RCC 7860 (cell line): ENCODE measurements at regions not wholly inside any gene's neighbourhood (a gene's known extent, or its start where the extent isn't known, plus 50 kb on each side); places are given as distances from the start of the nearest gene placed in this dataset.
"Not testable (repeated sequence)": the region's sequence is repeated elsewhere in the genome, so short reads cannot be mapped to it uniquely, and the experiment has no call there.

Experiments used
- DNase-seq: peaks from one replicate; pipeline ENCODE4 v3.0.0-alpha.2; 2015; ENCODE audit warnings: low spot score
- FAIRE-seq: peaks from 2 replicates; lab custom pipeline; 2012; peaks lifted over from hg19 to GRCh38; lab: Jason Lieb, UNC

DNA sequence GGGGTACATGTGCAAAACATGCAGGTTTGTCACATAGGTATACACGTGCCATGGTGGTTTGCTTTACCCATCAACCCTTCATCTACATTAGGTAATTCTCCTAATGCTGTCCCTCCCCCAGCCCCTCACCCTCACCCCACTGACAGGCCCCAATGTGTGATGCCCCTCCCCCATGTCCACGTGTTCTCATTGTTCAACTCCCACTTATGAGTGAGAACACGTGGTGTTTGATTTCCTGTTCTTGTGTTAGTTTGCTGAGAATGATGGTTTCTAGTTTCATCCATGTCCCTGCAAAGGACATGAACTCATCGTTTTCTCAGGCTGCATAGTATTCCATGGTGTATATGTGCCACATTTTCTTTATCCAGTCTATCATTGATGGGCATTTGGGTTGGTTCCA, 232.9 kb upstream of the RASGRP1 start:
- DNase-seq, FAIRE-seq: not testable (repeated sequence)

DNA sequence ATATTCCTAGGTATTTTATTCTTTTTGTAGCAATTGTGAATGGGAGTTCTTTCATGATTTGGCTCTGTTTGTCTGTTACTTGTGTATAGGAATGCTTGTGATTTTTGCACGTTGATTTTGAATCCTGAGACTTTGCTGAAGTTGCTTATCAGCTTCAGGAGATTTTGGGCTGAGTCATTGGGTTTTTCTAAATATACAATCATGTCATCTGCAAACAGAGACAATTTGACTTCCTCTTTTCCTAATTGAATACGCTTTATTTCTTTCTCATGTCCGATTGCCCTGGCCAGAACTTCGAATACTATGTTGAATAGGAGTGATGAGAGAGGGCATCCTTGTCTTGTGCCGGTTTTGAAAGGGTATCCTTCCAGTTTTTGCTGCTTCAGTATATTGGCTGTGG, 234.6 kb upstream of the RASGRP1 start:
- not testable (repeated sequence) for DNase-seq, FAIRE-seq

DNA sequence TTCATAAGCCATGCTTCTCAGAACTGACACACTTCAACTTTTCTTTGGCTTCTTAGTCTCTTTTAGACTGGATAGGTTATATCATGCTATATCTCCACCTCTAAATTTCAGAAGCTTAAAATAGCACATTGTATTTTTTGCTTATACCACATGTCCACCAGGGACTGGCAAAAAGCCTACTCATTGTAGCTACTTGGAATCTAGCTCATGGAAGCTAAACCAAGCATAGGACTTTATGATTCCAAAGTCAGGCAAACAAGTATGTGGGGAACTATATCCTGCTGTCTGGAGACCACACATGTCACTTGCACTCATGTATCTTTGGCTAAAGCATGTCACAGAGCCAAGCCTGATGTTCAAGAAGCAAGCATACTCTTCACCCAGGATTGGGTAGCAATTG, 245.0 kb upstream of the RASGRP1 start:
- FAIRE-seq (no peak), DNase-seq (no peak)

DNA sequence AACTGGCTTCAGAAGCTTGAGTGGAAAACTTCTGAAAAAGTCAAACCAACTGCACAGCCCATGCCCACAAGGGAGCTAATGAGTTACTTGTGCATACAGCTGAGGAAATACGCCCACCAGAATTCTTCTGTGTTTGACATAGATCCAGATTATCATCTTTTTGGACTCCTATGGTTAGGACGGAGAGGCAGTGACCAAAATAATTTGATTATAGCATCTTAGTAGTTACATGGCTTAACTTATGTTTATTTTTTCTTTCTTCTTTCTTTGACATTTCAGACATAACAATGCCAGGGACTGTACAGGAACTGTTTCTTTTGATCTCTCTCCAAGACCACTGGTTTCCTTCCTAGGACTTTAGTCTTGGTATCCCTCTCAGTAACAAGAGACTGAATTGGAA, 246.1 kb upstream of the RASGRP1 start:
- DNase-seq (no peak), FAIRE-seq (no peak)

DNA sequence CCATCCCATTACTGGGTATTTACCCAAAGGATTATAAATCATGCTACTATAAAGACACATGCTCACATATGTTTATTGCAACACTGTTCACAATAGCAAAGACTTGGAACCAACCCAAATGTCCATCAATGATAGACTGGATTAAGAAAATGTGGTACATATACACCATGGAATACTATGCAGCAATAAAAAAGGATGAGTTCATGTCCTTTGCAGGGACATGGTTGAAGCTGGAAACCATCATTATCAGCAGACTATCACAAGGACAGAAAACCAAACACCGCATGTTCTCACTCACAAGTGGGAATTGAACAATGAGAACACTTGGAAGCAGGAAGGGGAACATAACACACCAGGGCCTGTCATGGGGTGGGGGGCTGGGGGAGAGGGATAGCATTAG, 249.6 kb upstream of the RASGRP1 start:
- not testable (repeated sequence) for DNase-seq, FAIRE-seq

DNA sequence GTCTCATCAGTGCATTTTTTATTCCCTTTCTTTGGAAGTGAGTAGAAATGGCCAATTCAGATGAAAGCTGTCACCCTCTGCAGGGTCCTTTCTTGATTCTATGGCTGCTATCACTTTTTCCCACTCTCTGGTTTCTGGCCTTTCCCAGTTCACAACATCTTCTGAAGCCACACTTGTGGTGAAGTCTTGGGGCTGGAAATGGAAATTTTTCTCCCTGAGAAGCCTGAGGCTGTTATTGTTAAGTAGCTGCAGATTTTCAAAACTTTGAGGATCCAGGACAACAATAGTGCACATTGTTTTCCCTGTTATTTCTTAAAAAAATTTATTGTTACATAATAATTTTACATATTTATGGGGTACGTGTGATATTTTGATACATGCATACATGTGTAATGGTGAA, 250.3 kb upstream of the RASGRP1 start:
- DNase-seq (no peak), FAIRE-seq (no peak)

DNA sequence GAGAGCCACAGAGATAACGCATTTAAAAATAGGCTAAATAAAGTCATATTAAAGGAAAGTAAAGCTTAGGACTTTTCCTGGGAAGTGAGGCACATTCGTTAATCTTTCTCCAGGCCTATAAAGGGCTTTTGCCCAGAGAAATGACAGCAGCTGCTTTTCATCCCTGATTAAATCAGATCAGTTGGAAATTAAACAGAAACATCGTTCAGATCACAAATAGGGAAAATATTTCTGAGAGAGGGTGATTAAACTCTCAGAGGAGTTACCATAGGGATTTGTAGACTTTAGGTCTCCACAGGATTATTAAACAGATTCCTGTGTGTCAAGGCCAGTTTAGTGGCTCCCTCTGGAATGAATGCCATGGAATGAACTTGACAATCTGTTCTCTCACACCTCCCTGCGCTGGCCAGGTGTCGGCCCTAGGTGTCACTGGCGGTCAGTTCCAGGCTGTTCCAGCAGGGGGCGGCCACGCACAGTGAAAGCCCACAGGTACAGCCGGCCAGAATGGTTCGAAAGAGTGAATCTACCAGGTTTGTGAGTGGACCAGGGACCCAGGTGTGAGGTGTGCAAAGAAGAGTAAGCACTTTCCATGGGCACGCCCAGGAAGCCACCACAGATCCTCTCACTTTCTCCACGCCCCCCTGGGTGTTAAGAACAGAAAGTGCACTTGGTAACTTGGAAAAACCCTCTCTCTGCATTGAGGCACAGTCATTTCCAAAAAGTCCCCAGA, 253.0 kb upstream of the RASGRP1 start:
- peak; percentile 46 for FAIRE-seq
- peak; percentile 77 for DNase-seq

DNA sequence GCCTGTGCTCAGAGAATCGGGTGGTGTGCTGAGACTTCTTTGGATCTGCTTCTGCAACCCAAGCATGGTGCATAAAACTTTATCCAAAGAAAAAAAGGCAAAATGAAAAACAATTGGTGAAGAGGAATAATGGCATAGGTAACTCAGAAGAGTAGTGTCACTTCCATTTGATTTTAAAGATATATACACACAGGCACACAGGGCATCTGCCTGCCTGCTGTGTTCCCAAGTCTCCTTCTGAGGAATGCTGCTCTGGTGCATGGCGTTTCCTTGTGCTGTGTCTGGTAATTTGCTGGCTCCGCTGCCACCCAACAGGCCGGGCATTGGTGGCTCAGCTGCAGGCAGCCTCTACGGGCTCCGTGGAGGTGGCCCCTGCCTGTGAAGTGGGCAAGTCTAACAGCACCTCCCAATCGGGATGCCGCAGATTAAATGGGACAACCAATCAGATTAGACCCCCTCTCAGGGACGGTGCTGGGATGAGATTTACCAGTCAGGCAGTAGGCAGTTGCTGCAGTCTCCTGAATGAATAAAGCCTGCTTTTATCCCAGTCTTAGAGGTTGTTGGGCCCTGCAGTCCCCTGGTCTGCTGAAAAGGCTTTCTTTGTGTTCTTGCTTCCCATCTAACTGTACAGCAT, 253.7 kb upstream of the RASGRP1 start:
- FAIRE-seq (no peak), DNase-seq (no peak)

DNA sequence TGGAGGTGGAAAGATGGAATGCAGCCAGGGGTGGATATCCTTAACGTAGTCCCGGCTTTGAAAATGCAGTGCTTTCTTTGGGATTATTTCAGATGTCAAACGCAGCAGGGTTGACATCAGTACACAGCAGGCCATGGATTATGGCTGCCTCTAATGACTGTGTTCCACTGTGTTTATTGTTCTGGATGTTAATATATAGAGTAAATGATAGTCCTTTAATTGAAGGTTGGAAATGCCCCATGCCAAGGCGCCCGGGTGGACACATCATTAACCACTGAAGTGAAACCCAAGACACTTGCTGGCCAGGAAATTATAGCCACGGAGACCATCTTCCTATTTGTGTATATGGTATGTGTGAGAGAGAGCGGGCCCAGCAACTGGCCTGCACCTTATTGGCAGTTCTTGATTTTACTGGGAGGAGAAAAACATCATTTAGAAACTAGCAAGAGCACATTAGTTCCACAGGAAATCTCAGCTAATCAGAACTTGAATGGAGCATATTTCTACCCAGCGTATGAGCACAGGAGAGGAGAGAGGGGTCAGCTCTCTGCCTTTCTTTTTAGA, 254.9 kb upstream of the RASGRP1 start:
- no peak for DNase-seq
- FAIRE-seq: no peak

DNA sequence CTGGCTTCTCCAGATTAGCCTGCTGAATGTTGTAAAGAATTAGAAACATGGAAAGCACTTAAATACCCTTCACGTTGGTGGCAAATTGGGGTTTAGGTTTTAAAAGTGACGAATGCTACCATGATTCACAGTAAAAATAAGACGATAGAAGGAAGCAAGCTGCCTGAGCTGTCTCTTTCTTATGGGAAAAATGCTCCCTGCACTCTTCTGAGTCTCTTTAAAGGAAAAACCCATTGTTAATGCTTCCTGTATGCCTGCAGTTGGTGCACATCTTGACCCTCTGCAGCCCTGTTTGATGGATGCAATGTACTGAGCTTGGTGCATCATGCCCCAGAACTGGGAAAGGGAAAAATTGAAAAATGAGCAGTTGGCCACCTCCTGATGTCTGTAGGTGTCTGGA, 258.6 kb upstream of the RASGRP1 start:
- FAIRE-seq (no peak), DNase-seq (no peak)

DNA sequence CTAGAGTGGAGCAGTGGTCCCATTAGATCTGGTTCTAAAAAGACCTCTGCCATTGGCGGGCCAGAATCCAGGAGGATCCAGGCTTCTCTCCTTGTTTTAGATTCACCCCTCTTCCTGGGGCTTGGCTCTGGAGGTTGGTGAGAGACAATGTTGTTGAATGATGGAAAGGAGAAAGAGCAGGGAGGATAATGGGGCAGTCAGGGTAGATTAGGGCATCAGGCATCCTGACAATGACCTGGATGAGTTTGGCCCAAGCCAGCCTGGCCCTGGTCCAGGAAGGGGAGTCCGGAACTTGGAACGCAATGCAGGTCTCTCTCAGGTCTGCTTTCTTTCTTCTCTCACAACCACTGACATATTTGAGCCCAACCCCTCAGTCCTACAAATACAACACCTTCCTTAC, 260.1 kb upstream of the RASGRP1 start:
- FAIRE-seq (no peak), DNase-seq (no peak)

DNA sequence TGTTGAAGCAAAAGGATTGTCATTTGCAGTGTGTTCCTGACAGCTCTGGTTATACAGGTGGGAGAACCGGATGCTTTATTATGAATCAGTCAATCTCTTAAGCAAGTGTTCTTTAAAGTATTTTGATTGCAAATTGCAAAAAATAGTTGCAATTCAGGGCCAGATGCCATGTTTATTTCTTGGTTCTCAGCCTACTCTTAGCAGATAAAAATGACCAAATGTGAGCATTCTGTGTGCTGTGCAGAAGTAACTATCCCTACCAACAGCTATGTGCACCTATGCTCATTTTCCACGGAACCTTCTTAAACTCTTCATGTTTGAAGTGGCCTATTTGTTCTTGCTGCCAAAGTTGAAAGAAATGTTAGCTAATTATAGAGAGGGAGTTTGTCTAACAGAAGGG, 262.3 kb upstream of the RASGRP1 start:
- DNase-seq (no peak), FAIRE-seq (no peak)

DNA sequence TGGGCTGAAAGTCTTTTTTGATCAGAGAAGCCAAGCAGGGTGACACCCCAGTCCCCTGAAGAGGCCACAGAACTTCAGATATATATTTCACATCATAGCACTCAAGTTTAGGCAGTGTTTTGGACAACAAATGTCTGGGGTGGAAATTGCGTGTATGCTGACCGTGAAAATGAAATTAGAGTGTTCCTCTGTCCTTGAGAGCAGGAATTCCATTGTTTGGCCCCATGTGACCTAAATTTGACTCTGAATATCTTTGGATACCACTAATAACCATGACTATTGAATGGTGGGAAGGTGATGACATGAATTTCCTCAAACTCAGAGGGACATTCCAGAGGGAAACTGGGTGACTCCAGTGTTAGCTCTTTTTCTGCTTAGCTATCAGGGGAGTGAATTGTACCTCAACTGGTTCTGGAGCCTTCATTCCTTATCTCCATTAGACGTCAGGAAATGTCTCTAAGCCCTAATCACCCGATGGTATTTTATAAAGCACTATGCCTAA, 263.5 kb upstream of the RASGRP1 start:
- no peak for FAIRE-seq
- no peak for DNase-seq

DNA sequence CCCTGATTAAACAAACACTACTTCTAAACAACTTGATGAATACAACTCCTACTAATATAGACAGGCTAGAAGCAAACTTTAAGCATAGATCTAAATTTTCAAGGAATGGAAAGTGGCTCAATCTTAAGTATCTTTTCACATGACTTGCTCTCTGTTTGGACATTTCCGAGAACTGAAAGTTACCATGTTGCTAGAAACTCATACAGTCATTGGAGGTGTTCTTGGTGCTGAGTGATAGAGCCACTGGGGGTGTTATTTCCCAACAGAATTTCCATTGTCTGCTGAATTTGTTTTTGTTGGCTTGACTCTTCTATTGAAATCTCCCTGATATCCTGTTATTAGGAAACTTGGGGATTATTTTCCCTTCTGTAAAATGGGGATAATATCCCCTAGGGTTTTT, 264.5 kb upstream of the RASGRP1 start:
- DNase-seq: no peak
- no peak for FAIRE-seq

DNA sequence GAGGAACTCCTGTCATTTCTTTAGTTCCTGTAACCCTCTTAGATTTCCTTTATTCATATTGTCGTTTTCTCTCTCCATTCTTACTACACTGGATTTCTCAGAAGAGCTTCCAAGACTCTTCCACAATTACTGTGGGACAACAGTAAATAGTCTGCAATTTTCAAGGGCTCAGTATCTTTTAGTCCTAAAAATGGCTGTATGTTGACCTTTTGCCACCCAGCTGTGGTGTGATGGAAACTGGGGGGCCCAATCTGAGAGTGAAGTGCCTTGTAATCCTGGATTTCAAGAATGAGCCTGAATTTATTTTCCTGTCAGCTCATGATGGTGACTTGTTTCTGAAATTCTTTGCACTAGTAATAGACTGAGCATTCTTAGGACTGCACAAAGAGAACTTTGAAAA, 277.6 kb upstream of the RASGRP1 start:
- FAIRE-seq: no peak
- no peak for DNase-seq

DNA sequence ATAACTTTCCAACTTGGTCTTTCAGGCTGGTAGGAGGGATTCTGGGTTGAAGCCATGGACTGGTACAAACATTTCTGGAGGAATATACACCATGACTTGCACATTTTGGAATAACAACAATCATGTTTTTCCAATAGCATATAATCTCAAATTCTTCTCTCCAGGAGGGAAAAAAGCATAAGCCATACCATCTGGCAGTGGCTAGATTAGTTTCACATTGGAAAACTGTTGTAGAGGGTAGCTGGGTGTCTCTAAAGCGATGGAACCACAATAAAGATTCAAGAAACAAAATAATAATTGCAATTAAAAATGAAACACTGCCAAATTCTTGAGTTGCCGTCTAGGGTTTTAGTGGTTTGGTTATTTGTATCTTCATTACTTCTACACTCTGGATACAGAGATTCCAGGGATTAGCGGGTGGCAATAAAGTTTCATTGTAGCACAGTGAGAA, 278.5 kb upstream of the RASGRP1 start:
- no peak for DNase-seq
- FAIRE-seq: no peak

DNA sequence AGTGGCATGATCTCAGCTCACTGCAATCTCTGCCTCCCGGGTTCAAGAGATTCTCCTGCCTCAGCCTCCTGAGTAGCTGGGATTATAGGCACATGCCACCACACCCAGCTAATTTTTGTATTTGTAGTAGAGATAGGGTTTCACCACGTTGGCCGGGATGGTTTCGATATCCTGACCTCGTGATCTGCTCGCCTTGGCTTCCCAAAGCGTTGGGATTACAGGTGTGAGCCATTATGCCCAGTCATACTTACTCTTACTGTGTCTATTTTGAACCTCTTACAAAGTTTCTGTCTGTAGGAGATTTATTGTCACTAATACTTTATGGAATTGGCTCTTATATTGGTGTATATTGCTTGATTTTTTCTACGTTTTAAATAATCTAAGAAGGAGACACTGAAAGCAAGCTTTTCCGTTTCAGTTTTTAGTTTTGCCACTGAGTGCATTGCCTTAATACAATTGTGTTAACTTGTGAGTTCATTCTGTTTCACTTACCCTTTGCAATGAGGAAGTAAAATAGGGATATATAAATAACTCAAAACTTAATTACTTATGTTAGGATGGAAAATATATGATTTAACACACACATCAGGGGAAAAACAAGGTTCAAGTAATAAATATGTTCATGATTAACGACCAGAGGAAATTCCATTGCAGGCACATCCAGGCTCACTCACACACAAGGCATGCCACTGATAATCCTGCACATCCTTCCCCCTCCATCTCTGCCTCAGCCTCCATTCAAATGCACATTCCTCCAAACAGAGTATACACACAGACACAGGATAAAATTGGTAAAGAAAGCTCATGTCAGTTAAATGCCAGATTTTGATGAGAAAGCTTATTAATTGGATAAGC, 279.3 kb upstream of the RASGRP1 start:
- FAIRE-seq (peak; percentile 77), DNase-seq (peak; percentile 67)

DNA sequence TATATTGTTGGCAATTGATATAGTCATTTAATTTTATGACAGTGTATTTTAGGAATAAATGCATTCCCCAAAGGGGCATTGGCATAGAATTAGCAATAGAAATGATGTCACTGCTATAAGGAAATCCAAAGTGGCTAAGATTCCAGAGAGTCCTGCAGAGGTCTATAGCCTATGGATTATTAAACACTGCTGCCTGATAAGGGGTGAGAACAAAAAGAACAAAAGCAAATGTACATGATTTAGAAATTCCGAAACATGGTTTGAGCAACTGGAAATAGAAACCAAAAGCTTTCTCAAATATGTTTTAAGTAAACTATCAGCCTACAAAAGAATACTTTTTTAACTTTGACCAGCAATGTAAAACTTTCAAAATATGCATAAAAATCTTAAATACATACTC, 280.1 kb upstream of the RASGRP1 start:
- DNase-seq (no peak), FAIRE-seq (no peak)

DNA sequence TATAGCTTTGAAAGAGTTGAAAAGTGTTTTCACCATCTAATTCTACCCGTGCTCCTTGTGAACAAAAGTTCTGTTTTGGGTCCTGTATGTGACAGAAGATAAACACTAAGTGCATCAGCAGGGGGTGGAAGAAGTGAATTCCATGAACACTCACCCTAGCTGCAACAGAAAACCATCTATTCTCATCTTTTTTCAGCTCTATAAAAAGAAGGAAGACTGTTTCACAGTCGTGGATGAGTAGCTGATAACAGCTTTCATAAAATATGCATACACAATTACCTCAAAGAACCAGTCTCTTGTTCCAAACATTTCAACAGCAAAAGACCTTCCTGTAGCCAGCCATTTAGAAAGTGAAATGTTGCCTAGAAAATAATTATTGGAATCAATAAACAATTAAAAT, 281.7 kb upstream of the RASGRP1 start:
- DNase-seq: no peak
- FAIRE-seq: no peak

DNA sequence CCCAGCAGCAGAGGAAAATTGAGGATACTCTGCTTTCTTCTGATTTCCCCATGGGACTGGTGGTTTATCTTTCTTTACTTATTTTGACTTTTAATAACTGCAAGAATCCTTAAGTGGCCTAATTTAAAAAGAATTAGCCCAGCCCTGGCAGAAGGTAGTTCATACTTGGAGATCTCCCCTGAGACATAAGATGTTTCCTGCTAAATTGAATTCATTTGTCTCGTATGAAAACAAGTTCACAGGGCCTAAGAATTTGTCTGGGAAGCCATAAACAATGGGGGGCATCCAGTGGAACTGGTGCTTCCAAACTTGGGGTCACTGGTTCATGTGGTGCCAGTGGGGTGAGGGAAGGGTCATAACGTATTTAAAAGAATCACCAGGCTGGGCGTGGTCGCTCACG, 283.1 kb upstream of the RASGRP1 start:
- FAIRE-seq: no peak

DNA sequence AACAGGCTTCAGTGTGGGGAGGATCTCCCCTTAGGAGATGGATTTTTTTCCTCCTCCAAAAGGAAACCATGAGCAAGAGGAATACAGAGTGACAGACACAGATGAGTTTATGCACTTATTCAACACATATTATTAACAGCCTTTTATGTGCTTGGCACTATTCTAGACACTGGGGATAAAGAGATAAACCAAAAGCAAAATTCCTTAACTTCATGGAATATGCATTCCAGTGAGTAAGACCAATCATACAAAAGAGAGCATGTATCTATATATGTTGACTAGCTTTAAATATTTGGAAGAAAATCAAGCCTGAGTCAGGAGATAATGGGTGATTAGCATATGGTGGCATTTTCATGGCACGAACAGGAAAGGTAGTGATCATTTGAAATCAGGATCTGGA, 284.4 kb upstream of the RASGRP1 start:
- DNase-seq: no peak
- no peak for FAIRE-seq

More for the DNA sequence above, 283.1 kb upstream of the RASGRP1 start:
- DNase-seq: no peak
